Central memory CD8-positive, alpha-beta T cell (primary cell): ENCODE measurements at regions not wholly inside any gene's neighbourhood (a gene's known extent, or its start where the extent isn't known, plus 50 kb on each side); places are given as distances from the start of the nearest gene placed in this dataset.
"Not testable (repeated sequence)": the region's sequence is repeated elsewhere in the genome, so short reads cannot be mapped to it uniquely, and the experiment has no call there.

Experiments
- ATAC-seq: fragments of 150-1000 bp; cut with Tn5 transposase; replicated peaks from 2 replicates; pipeline ENCODE4 v1.10.0; 2022; ENCODE audit warnings: mild to moderate bottlenecking, moderate FRiP score, moderate number of reproducible peaks; ENCODE audit not compliant: poor library complexity, severe bottlenecking; ENCODE audit errors: extremely low read depth
- DNase-seq, 2 donors: peaks; one replicate each; pipeline ENCODE4 v3.0.0; 2021; ENCODE audit warnings: low spot score in 2 of 2
- H3K27ac Mint-ChIP-seq: one replicate; pipeline ENCODE4 v1.8.0; 2022; ENCODE audit warnings: low read depth, mild to moderate bottlenecking, moderate library complexity, mixed read lengths
- H3K27me3 Mint-ChIP-seq: one replicate; pipeline ENCODE4 v1.8.0; 2022; ENCODE audit warnings: mixed read lengths
- H3K36me3 Mint-ChIP-seq: one replicate; pipeline ENCODE4 v1.8.0; 2022; ENCODE audit warnings: mild to moderate bottlenecking, moderate library complexity, mixed read lengths; ENCODE audit not compliant: insufficient read depth
- H3K4me1 Mint-ChIP-seq: one replicate; pipeline ENCODE4 v1.8.0; 2022; ENCODE audit warnings: mixed read lengths
- H3K4me3 Mint-ChIP-seq: one replicate; pipeline ENCODE4 v1.8.0; 2022; ENCODE audit warnings: mild to moderate bottlenecking, moderate library complexity, mixed read lengths
- H3K9me3 Mint-ChIP-seq: one replicate; pipeline ENCODE4 v1.8.0; 2022; ENCODE audit warnings: mixed read lengths

DNA sequence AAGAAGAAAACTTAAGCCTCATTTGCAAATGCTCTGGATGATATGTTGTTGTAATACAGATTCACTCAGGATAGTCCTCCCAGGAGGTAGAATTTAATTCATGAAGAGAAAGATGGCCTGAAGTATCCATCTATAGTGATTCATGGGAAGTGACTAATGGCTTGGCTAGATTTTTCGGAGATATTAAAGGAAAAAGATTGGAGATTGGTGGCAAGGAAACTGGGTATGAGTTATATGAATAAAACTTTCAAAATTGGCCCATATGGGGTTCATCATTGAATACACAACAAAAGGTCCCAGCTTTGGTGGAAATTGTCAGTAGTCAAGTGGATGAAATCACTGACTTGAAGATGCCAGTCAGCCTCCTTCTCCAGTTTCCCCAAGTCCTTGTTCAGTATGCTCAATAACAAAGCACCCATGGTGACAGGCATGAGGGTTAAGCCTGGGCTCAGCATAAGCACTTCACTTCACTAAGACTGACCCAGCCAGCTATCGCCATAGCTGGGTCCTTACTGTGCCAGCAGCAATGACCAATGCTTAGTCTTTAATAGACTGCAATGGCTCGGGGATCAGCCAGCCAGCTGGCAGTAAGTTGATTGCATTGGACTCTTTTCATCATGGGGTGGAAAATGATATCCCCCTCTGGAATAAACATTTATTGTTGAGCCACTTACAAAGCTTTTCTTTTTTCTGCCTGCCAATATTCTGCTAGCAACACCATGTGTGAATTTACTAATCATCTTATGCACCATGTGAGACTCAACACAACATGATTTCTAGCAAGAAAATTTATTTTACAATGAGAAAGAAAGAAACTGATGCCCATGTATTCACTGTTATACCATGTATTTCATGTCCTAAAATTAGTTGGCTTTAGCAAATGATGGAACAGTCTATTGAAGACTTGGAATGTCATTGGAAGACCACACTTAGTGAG, 176.6 kb upstream of the TACR1 start:
- DNase-seq (no peak), ATAC-seq (no peak)
- Mint-ChIP-seq H3K4me3 (no peak overlapping the region), H3K36me3 (peaks cover 2% of the 10 kb centered on the region), H3K4me1 (no peaks in the 10 kb centered on the region), H3K27me3 (peaks cover 27% of the 10 kb centered on the region), H3K27ac (no peak overlapping the region), H3K9me3 (peaks cover 18% of the 10 kb centered on the region)

DNA sequence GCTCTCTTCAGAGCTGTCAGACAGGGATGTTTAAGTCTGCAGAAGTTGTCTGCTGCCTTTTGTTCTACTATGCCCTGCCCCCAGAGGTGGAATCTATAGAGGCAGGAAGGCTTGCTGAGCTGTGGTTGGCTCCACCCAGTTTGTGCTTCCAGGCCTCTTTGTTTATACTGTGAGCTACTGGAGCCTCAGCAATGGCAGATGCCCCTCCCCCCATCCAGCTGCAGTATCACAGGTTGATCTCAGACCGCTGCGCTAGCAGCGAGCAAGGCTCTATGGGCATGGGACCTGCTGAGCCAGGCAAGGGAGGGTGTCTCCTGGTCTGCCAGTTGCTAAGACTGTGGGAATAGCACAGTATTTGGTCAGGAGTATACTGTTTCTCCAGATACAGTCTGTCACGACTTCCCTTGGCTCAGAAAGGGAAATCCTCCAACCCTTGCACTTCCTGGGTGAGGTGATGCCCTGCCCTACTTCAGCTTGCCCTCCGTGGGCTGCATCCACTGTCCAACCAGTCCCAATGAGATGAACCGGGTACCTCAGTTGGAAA, 175.2 kb upstream of the TACR1 start:
- H3K36me3 Mint-ChIP-seq, H3K4me1 Mint-ChIP-seq, H3K27ac Mint-ChIP-seq, DNase-seq, H3K4me3 Mint-ChIP-seq, ATAC-seq: not testable (repeated sequence)
- Mint-ChIP-seq H3K9me3 (peaks cover 26% of the 10 kb centered on the region), H3K27me3 (peaks cover 27% of the 10 kb centered on the region)

DNA sequence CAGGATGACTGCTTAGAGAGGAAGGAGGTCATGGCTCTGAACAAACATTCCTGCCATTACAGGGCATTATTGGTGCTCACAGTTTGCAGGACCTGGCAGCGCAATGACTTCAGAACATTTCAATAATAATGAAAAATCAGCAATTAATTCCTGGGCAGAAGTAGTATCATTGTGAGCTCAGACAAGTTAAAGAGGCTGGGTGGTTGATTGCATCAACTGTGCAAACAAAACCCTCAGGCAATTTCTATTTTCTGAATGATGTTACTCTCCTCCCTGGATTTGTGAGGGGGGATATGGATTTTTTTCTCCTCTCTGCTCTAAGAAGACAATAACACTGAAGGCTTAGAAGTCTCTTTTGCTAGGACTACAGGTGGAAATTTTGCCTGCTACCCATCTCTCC, 168.1 kb upstream of the TACR1 start:
- Mint-ChIP-seq H3K36me3 (no peaks in the 10 kb centered on the region), H3K9me3 (peaks cover 23% of the 10 kb centered on the region), H3K27me3 (peaks cover 11% of the 10 kb centered on the region), H3K27ac (no peak overlapping the region), H3K4me3 (no peak overlapping the region), H3K4me1 (no peaks in the 10 kb centered on the region)
- DNase-seq, result no peak
- no peak for ATAC-seq

GRCh38 chr2:75361486-75361885, 162.2 kb upstream of the TACR1 start:
- H3K4me1 Mint-ChIP-seq, result no peaks in the 10 kb centered on the region
- no peaks in the 10 kb centered on the region for H3K27me3 Mint-ChIP-seq
- DNase-seq (no peak), ATAC-seq (no peak)
- H3K9me3 Mint-ChIP-seq, result peaks cover 6% of the 10 kb centered on the region
- no peak overlapping the region for H3K27ac Mint-ChIP-seq
- no peak overlapping the region for H3K4me3 Mint-ChIP-seq
- H3K36me3 Mint-ChIP-seq, result no peaks in the 10 kb centered on the region

DNA sequence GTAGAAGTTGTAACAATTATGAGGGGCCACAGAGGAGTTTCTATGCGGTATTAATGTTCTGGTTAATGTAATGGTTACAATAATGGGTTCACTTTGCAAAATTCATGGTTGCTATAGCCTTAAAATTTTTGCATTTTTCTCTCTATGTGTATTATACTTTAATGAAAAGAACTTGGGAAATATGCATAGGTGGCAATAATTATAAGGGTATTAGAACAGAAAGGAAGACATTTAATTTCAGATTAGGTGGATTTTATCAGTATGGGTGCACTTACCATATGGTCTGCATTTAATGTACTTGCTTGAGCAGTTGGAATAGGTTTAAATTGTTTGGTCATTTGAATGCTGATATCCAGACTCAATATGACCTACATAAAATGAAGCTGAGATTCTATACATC, 161.6 kb upstream of the TACR1 start:
- H3K27ac Mint-ChIP-seq, result no peak overlapping the region
- ATAC-seq, result no peak
- no peaks in the 10 kb centered on the region for H3K27me3 Mint-ChIP-seq
- H3K36me3 Mint-ChIP-seq, result no peaks in the 10 kb centered on the region
- H3K4me3 Mint-ChIP-seq, result no peak overlapping the region
- peaks cover 6% of the 10 kb centered on the region for H3K9me3 Mint-ChIP-seq
- H3K4me1 Mint-ChIP-seq, result no peaks in the 10 kb centered on the region
- no peak for DNase-seq

DNA sequence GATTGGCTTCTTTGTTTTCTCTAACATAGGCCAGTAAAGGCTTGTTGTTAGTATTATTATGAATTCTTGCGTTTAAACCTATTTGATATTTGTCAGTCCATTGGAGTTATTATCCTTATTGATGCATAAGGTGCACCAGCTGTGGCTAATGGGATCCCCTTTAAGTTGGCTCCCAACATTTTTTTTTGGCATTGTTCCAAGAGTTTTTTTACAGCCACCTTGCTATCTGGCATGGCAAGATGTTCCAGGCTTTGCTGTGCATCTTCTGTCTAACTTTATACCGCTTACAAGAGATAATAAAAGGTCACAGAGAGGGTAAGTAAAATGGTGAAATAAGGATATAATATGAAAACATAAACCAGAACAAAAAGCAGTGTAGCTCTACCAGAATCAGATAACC, 157.5 kb upstream of the TACR1 start:
- no peak for ATAC-seq
- H3K4me3 Mint-ChIP-seq, result no peak overlapping the region
- no peak for DNase-seq
- H3K4me1 Mint-ChIP-seq, result no peaks in the 10 kb centered on the region
- H3K36me3 Mint-ChIP-seq, result no peaks in the 10 kb centered on the region
- H3K27ac Mint-ChIP-seq, result no peak overlapping the region
- no peaks in the 10 kb centered on the region for H3K27me3 Mint-ChIP-seq
- no peaks in the 10 kb centered on the region for H3K9me3 Mint-ChIP-seq

GRCh38 chr2:75353131-75353530, 153.8 kb upstream of the TACR1 start:
- no peak for ATAC-seq
- DNase-seq, result no peak
- H3K4me1 Mint-ChIP-seq, result no peaks in the 10 kb centered on the region
- H3K4me3 Mint-ChIP-seq, result no peak overlapping the region
- no peak overlapping the region for H3K27ac Mint-ChIP-seq
- H3K27me3 Mint-ChIP-seq, result no peaks in the 10 kb centered on the region
- H3K36me3 Mint-ChIP-seq, result no peaks in the 10 kb centered on the region
- H3K9me3 Mint-ChIP-seq, result peaks cover 5% of the 10 kb centered on the region

DNA sequence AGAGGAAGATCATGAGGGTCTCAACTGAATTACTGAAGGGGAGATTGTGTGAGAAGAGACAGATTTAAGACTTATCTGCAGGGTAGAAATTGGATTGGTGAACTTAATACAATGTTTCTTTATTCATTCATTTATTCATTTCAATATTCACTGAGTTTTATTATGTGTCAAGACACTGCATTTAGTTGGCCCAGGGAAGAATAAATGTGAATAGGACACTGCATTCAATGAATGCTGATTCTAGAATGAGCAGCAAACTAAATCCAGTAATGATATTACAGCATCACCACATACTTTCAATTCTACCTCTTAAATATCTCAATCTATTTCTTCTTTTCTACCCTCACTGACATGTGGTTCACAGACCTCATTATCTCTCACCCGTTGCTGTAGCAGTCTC, 149.0 kb upstream of the TACR1 start:
- no peak for ATAC-seq
- H3K27me3 Mint-ChIP-seq, result no peaks in the 10 kb centered on the region

DNA sequence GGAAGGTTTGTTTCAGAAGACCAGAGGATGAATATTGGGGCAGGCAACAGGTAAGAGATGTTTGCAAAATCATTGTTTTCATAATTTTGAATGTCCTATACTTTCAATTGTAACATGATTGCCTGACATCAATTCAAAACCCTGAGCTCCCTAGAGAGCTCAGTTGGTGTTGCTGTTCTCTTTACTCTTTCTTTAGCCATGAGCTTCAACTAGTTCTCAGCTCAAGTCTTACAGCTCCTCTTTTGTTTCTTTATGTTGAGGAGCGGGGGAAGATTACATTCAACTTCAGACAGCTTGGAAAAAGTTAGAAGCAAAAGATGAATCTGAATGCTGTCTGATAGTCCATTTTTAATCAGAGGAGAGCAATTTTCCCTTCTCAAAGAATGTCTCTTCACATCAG, 144.8 kb upstream of the TACR1 start:
- ATAC-seq, result no peak
- Mint-ChIP-seq H3K27ac (no peak overlapping the region), H3K36me3 (peaks cover 1% of the 10 kb centered on the region), H3K9me3 (no peaks in the 10 kb centered on the region), H3K27me3 (no peaks in the 10 kb centered on the region), H3K4me1 (no peaks in the 10 kb centered on the region), H3K4me3 (no peak overlapping the region)
- no peak for DNase-seq

More for the DNA sequence above, 149.0 kb upstream of the TACR1 start:
- DNase-seq, result no peak
- H3K36me3 Mint-ChIP-seq, result peaks cover 1% of the 10 kb centered on the region
- no peak overlapping the region for H3K4me3 Mint-ChIP-seq
- H3K9me3 Mint-ChIP-seq, result peaks cover 5% of the 10 kb centered on the region
- H3K27ac Mint-ChIP-seq, result no peak overlapping the region
- no peaks in the 10 kb centered on the region for H3K4me1 Mint-ChIP-seq

DNA sequence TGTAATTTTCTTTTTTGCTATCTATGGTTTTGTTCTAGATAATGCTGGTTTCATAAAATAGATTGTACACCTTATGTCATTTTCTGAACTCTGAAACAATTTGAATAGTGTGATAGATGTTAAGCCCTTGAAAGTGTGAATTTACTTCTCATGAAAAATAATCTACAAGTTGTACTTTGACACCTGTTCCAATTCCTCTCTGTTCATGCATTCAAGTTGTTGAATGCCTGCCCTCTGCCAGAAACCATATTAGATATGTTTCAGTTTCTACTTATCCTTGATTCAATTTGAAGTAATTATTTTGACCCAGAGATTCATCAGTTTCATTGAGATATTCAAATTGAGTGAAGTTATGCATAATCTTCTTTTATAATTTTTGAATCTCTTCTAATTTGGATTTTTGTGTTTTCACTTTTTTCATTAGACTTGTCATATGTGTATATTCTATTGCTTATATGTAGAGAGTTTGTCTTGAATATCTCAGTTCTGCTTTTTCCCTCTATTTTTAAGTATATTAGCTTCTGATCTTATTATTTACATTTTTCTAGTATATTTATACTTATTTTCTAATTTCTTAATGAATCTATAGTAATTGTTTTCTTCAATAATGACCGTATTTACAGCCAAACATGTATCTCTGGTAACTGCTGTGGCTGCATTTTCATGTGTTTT, 143.3 kb upstream of the TACR1 start:
- H3K4me3 Mint-ChIP-seq, result no peak overlapping the region
- H3K27ac Mint-ChIP-seq, result no peak overlapping the region
- DNase-seq, result no peak
- no peaks in the 10 kb centered on the region for H3K27me3 Mint-ChIP-seq
- ATAC-seq, result no peak
- H3K4me1 Mint-ChIP-seq, result no peaks in the 10 kb centered on the region
- H3K9me3 Mint-ChIP-seq, result no peaks in the 10 kb centered on the region
- H3K36me3 Mint-ChIP-seq, result peaks cover 1% of the 10 kb centered on the region

- Mint-ChIP-seq H3K9me3 (no peaks in the 10 kb centered on the region), H3K4me3 (no peak overlapping the region), H3K36me3 (no peaks in the 10 kb centered on the region), H3K27ac (no peak overlapping the region), H3K4me1 (no peaks in the 10 kb centered on the region), H3K27me3 (no peaks in the 10 kb centered on the region)
- no peak for DNase-seq
- no peak for ATAC-seq
These were observed 141.2 kb upstream of the TACR1 start for GRCh38 chr2:75340560-75340959.

DNA sequence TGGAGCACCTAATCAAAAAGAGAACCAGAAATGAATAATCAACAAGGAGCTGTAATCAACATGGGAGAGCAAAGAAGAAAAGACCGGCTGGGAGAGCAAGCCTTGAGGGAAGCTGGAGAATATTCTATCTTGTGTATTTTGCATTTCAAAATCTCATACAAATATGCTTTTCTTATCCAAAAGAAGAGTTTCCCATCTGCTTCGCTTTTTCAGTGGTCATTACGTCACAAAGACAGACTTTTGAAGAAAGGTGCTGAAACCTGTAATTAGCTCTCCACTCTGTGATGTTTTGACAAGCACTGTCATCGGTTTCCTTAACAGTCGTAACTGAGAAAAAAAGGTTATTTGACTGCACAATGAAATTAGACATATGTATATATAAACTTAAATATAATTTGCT, 139.1 kb upstream of the TACR1 start:
- ATAC-seq (no peak), DNase-seq (no peak)
- H3K36me3 Mint-ChIP-seq, result no peaks in the 10 kb centered on the region
- no peaks in the 10 kb centered on the region for H3K4me1 Mint-ChIP-seq
- H3K27me3 Mint-ChIP-seq, result no peaks in the 10 kb centered on the region
- no peaks in the 10 kb centered on the region for H3K9me3 Mint-ChIP-seq
- H3K27ac Mint-ChIP-seq, result no peak overlapping the region
- no peak overlapping the region for H3K4me3 Mint-ChIP-seq

DNA sequence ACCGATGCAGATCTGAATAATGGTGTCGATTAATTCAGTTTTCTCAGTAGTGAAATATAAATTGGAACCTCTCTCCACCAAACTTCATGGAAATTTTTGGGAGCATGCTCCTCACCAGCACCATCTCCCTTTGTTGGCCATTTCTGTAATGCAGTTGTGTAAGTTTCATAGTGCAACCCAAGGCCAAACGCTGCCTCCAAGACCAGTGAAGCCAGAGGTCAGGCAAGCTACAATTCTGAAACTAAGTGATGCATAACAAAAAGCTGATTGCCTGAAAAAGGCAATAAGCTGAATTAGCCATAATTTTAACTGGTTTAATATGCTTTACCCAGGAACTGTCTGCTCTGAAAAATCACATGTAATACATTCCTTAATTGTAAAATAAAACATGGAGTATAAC, 138.3 kb upstream of the TACR1 start:
- H3K27ac Mint-ChIP-seq, result no peak overlapping the region
- no peaks in the 10 kb centered on the region for H3K4me1 Mint-ChIP-seq
- no peaks in the 10 kb centered on the region for H3K9me3 Mint-ChIP-seq
- no peak for ATAC-seq
- no peaks in the 10 kb centered on the region for H3K36me3 Mint-ChIP-seq
- no peaks in the 10 kb centered on the region for H3K27me3 Mint-ChIP-seq
- no peak for DNase-seq
- no peak overlapping the region for H3K4me3 Mint-ChIP-seq
